ENCODE measurements at regions not wholly inside any gene's neighbourhood (a gene's known extent, or its start where the extent isn't known, plus 50 kb on each side); places are given as distances from the start of the nearest gene placed in this dataset.

- DNase-seq (ENCODE audit: low read depth in 2 of 2): no peak
These were observed 716.4 kb upstream of the MARCKS start for GRCh38 chr6:113140721-113141120.

- no peak for DNase-seq (ENCODE audit: low read depth in 2 of 2)
These were observed 715.2 kb upstream of the MARCKS start for GRCh38 chr6:113141901-113142300.

- DNase-seq (ENCODE audit: low read depth in 2 of 2): no peak
These were observed 714.4 kb upstream of the MARCKS start for GRCh38 chr6:113142671-113143174.

GRCh38 chr6:113143206-113143605, 713.9 kb upstream of the MARCKS start:
- no peak for DNase-seq (ENCODE audit: low read depth in 2 of 2)

GRCh38 chr6:113144117-113144516, 713.0 kb upstream of the MARCKS start:
- DNase-seq (ENCODE audit: low read depth in 2 of 2): no peak

- no peak for DNase-seq (ENCODE audit: low read depth in 2 of 2)
These were observed 710.3 kb upstream of the MARCKS start for GRCh38 chr6:113146878-113147277.

GRCh38 chr6:113147544-113147943, 709.6 kb upstream of the MARCKS start:
- no peak for DNase-seq (ENCODE audit: low read depth in 2 of 2)

- no peak for DNase-seq (ENCODE audit: low read depth in 2 of 2)
These were observed 708.6 kb upstream of the MARCKS start for GRCh38 chr6:113148566-113148965.

- DNase-seq (ENCODE audit: low read depth in 2 of 2): no peak
These were observed 707.6 kb upstream of the MARCKS start for GRCh38 chr6:113149511-113149910.

- DNase-seq (ENCODE audit: low read depth in 2 of 2): no peak
These were observed 696.7 kb upstream of the MARCKS start for GRCh38 chr6:113160306-113161017.

- no peak for DNase-seq (ENCODE audit: low read depth in 2 of 2)
These were observed 696.2 kb upstream of the MARCKS start for GRCh38 chr6:113161018-113161315.

GRCh38 chr6:113162739-113163138, 694.4 kb upstream of the MARCKS start:
- no peak for DNase-seq (ENCODE audit: low read depth in 2 of 2)

GRCh38 chr6:113168057-113168456, 689.1 kb upstream of the MARCKS start:
- no peak for DNase-seq (ENCODE audit: low read depth in 2 of 2)

- no peak for DNase-seq (ENCODE audit: low read depth in 2 of 2)
These were observed 687.7 kb upstream of the MARCKS start for GRCh38 chr6:113169484-113169883.

- no peak for DNase-seq (ENCODE audit: low read depth in 2 of 2)
These were observed 686.7 kb upstream of the MARCKS start for GRCh38 chr6:113170454-113170853.

GRCh38 chr6:113171882-113172281, 685.3 kb upstream of the MARCKS start:
- no peak for DNase-seq (ENCODE audit: low read depth in 2 of 2)

GRCh38 chr6:113172531-113172966, 684.6 kb upstream of the MARCKS start:
- DNase-seq (ENCODE audit: low read depth in 2 of 2): no peak

- DNase-seq (ENCODE audit: low read depth in 2 of 2): no peak
These were observed 678.8 kb upstream of the MARCKS start for GRCh38 chr6:113178349-113178748.

GRCh38 chr6:113181164-113181563, 676.0 kb upstream of the MARCKS start:
- DNase-seq (ENCODE audit: low read depth in 2 of 2): no peak

GRCh38 chr6:113182370-113183141, 674.6 kb upstream of the MARCKS start:
- DNase-seq (ENCODE audit: low read depth in 2 of 2): no peak

GRCh38 chr6:113184291-113184690, 672.9 kb upstream of the MARCKS start:
- DNase-seq (ENCODE audit: low read depth in 2 of 2): no peak

- DNase-seq (ENCODE audit: low read depth in 2 of 2): no peak
These were observed 672.4 kb upstream of the MARCKS start for GRCh38 chr6:113184736-113185135.

GRCh38 chr6:113185299-113185698, 671.8 kb upstream of the MARCKS start:
- no peak for DNase-seq (ENCODE audit: low read depth in 2 of 2)

Measured in stimulated activated CD8-positive, alpha-beta memory T cell treated with anti-CD3 and anti-CD28 coated beads, Interleukin-15, amount 100 ng/mL, for 48 hours (primary cell).